ENCODE measurements at regions not wholly inside any gene's neighbourhood (a gene's known extent, or its start where the extent isn't known, plus 50 kb on each side); places are given as distances from the start of the nearest gene placed in this dataset.

- no peak for TF ChIP-seq CTCF (IDR thresholded peaks at IDR 0.05)
- Mint-ChIP-seq H3K9me3 (ENCODE audit: unreplicated experiment) (no peaks in the 10 kb centered on the region), H3K27ac (ENCODE audit: unreplicated experiment) (no peak overlapping the region), H3K27me3 (ENCODE audit: unreplicated experiment) (peaks cover 8% of the 10 kb centered on the region), H3K4me3 (ENCODE audit: unreplicated experiment) (no peak overlapping the region), H3K4me1 (ENCODE audit: unreplicated experiment) (no peaks in the 10 kb centered on the region), H3K36me3 (ENCODE audit: unreplicated experiment) (no peaks in the 10 kb centered on the region)
- DNase-seq (ENCODE audit: extremely low spot score, unreplicated experiment) = no peak
These were observed 616.9 kb upstream of the SLC8A1 start for GRCh38 chr2:41068740-41069139.

- Mint-ChIP-seq H3K27me3 (ENCODE audit: unreplicated experiment) (peaks cover 5% of the 10 kb centered on the region), H3K9me3 (ENCODE audit: unreplicated experiment) (peaks cover 6% of the 10 kb centered on the region), H3K27ac (ENCODE audit: unreplicated experiment) (no peak overlapping the region), H3K4me1 (ENCODE audit: unreplicated experiment) (no peaks in the 10 kb centered on the region), H3K4me3 (ENCODE audit: unreplicated experiment) (no peak overlapping the region), H3K36me3 (ENCODE audit: unreplicated experiment) (no peaks in the 10 kb centered on the region)
- DNase-seq (ENCODE audit: extremely low spot score, unreplicated experiment) = no peak
- no peak for TF ChIP-seq CTCF (IDR thresholded peaks at IDR 0.05)
These were observed 626.5 kb upstream of the SLC8A1 start for GRCh38 chr2:41078341-41078740.

- TF ChIP-seq CTCF (IDR thresholded peaks at IDR 0.05) = no peak
- H3K27me3 Mint-ChIP-seq (ENCODE audit: unreplicated experiment) = peaks cover 2% of the 10 kb centered on the region
These were observed 627.1 kb upstream of the SLC8A1 start for GRCh38 chr2:41079011-41079410.

GRCh38 chr2:41084321-41084720, 632.4 kb upstream of the SLC8A1 start:
- no peak for TF ChIP-seq CTCF (IDR thresholded peaks at IDR 0.05)
- H3K36me3 Mint-ChIP-seq (ENCODE audit: unreplicated experiment) = no peaks in the 10 kb centered on the region
- no peak overlapping the region for H3K4me3 Mint-ChIP-seq (ENCODE audit: unreplicated experiment)
- H3K9me3 Mint-ChIP-seq (ENCODE audit: unreplicated experiment) = peaks cover 6% of the 10 kb centered on the region
- no peaks in the 10 kb centered on the region for H3K27me3 Mint-ChIP-seq (ENCODE audit: unreplicated experiment)
- no peak overlapping the region for H3K27ac Mint-ChIP-seq (ENCODE audit: unreplicated experiment)
- DNase-seq (ENCODE audit: extremely low spot score, unreplicated experiment) = no peak
- H3K4me1 Mint-ChIP-seq (ENCODE audit: unreplicated experiment) = no peaks in the 10 kb centered on the region

More at GRCh38 chr2:41079011-41079410, 627.1 kb upstream of the SLC8A1 start:
- DNase-seq (ENCODE audit: extremely low spot score, unreplicated experiment) = no peak
- H3K27ac Mint-ChIP-seq (ENCODE audit: unreplicated experiment) = no peak overlapping the region
- peaks cover 6% of the 10 kb centered on the region for H3K9me3 Mint-ChIP-seq (ENCODE audit: unreplicated experiment)
- H3K36me3 Mint-ChIP-seq (ENCODE audit: unreplicated experiment) = no peaks in the 10 kb centered on the region
- no peaks in the 10 kb centered on the region for H3K4me1 Mint-ChIP-seq (ENCODE audit: unreplicated experiment)
- no peak overlapping the region for H3K4me3 Mint-ChIP-seq (ENCODE audit: unreplicated experiment)

GRCh38 chr2:41087946-41088345, 636.1 kb upstream of the SLC8A1 start:
- Mint-ChIP-seq H3K4me3 (ENCODE audit: unreplicated experiment) (no peak overlapping the region), H3K27me3 (ENCODE audit: unreplicated experiment) (no peaks in the 10 kb centered on the region), H3K9me3 (ENCODE audit: unreplicated experiment) (peaks cover 3% of the 10 kb centered on the region), H3K27ac (ENCODE audit: unreplicated experiment) (no peak overlapping the region), H3K4me1 (ENCODE audit: unreplicated experiment) (no peaks in the 10 kb centered on the region), H3K36me3 (ENCODE audit: unreplicated experiment) (no peaks in the 10 kb centered on the region)
- no peak for TF ChIP-seq CTCF (IDR thresholded peaks at IDR 0.05)
- DNase-seq (ENCODE audit: extremely low spot score, unreplicated experiment) = no peak
